ENCODE measurements at regions not wholly inside any gene's neighbourhood (a gene's known extent, or its start where the extent isn't known, plus 50 kb on each side); places are given as distances from the start of the nearest gene placed in this dataset.

DNA sequence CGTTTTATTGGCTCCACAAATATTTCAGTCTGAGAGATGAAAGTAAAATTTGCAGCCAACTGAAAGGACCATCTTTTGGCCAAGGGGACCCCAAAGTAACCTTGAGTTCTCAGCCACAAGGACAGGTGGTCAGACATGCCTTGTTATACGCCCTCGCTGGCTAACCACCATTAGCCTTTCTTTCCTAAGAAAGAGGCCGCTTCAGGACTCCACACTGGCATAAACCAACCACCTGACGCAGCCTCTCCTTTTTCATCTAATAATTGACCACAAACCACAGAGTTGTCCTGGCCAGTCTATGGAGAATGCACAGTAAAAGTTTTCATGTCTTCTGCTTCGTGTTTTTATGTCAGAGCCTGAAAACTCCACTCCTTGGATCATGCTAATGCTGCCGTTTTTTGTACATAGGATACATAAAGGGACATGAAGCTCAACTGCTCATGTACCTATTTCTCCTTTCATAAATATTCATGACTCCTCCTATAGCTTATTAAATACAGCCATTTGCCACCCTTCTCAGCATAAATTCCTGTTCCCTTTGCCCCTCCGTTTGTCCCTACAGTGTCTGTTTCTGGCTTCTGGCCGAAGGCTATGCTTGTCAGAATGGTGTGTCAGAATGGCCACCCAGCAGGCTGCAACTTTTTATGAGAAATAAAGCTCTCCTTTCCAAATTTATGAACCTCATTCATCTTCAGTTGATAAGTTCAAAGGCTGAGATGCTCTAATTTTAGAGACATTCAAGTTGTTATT lies 374.1 kb upstream of the RBMS3 start:
- DNase-seq, result no peak

DNA sequence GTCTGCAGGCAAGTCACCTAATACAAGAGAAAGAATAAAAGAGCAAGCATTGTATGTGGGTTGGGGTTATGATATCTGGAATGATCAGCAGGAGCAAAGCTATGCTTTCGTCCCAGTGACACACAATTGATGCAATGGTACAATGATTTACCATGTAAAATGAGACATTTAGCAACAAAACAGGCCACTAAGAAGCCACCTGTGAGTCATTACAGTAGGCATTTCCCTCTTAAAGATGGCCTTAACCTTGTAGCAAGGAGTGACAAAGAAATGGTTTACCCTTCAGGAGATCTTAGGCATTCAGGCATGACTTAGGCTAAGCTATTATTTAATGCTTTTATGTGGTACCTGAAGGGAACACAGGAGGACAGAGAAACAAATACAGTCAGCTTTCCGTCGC lies 373.3 kb upstream of the RBMS3 start:
- DNase-seq, result no peak

DNA sequence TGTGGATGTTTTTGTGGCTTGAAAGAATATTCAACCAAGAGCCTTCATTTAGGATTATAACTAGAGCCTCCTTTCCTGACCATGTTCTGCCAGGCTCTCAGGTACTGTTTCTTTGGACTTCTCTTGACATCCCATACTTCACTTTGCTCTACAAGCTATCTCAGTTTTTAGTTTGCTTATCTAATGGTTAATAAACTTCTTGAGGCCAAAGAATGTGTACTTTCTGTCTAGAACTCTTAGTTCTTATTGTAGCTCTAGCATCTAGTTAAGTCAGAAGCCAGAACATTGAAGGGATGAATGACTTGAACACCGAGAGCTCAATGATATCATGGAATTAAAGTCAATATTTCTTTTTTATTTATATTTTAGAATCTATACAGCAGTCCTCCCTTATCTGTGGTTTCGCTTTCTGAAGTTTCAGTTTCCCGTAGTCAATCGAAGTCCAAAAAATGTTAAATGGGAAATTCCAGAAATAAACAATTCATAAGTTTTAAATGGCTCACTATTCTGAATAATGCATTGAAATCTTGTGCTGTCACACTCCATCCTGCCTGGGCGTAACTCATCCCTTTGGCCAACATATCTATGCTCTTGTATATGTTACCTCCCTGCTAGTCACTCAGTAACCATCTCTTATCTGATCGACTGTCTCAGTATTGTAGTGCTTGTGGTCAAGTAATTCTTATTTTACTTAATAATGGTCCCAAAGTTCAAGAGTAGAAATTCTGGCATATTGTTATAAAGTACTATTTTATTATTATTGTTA lies 368.6 kb upstream of the RBMS3 start:
- no peak for DNase-seq

DNA sequence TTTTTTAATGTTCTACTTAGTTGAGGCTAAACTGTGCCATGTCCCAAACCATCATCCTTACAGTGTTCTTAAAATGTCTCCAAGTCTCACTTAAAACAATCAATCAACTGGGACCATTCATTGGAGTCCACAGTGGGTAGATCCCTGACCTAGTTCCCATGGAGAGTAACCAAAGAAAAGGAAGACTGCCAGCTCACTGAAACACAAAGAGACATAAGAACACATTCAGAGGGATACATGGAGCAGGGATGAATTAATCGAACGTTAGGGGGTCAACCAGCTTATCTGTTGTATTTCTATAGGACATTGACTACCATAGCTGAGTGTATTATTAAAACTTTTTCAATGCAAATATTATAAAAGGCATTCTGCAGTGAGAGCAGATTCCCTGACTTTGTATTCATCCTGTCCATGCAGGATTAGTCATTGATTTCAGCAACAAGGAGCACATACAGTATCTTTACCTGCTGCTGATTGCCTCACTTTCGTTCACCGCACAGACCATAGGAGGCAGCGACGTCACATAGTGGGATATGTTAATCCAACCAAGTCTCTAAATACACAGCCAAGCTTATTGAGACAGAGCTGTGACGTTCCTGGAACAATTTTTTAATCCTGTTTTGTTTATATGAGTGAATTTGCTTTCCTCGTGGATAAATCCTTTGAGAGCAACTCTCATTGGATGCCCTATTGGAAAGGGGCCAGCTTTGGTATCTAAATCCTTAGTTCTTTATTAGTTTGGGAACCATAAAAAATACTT lies 364.9 kb upstream of the RBMS3 start:
- peak in 1 of 2 donors; percentile 28 for DNase-seq

DNA sequence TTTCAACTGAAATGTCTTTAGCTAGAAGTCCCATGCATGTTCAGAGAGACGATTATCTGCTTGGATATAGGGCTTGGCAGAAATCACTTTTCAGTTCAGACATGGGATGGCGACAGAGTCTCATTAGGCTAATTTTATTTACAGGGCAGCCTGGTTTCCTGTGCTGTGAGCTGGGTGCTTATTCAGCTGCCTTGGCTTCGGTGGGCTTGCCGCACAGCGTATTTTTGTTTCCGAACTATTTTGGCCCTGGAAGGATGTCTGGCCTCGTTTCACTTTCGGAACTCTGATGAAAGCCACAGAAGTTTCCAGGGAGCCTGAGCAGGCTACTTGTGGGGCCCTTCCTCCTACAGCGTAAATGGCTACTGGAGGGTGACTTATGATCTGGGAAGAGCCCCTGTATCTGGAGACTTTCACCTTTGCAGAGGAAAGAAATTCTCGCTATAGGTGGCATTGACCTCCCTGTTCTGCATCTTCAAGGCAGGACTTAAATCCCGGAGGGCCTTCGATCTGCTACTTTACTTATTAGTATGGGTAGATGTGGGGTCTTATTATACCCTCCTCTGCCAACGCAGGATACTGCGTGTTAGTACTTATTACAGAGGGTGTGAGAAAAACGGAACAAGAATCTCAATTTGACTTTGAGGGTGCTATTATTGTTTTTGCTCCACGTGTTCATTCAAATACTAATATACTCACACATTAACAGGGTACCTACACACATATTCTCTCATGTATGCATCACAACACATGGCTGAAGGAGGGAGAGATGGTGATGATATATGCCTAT lies 364.0 kb upstream of the RBMS3 start:
- DNase-seq, result peak; percentile 15 to 78

DNA sequence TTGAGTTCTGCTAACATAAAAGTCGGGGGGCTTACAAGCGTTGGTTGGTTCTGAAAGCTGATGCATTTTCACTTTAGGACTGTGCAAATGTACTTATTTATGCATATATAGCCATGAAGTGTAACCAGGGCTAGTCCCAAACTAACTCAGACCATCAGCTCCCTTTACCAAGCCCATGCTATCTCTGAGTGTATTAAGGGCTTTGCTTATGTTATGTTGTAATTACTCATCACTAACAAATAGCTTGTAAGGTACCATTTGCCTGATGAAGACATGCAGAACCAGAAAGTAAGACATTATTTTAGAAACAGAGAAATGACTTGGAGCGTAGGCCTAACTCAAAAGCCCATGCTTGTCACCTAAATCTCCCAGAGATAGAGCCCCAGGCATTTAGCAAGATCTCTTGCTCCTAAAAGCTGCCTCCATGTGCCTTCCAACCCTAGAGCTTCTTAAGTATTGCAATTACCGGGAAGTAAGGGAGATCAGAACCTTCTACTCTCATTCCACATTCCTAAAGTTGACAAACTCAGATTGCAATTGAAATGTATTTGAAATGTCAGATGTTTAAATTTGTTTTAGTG lies 362.9 kb upstream of the RBMS3 start:
- no peak for DNase-seq

DNA sequence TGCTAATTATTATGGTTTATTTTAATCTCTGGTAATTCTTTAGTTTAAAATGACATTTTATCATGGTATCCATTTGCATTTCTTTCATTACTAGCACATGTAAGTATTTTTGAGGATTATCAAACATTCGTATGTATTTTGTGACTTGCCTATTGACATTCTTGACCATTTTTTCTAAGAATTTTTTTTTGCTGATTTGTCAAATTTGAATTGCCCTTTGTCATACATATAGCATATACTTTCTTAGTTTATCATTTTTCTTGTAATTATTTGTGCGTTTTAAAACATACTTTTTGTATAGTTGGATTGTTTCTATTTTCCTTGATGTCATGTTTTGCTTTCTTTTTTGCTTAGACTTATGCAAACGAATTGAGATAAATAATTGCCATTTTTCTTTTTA lies 358.5 kb upstream of the RBMS3 start:
- DNase-seq, result no peak

DNA sequence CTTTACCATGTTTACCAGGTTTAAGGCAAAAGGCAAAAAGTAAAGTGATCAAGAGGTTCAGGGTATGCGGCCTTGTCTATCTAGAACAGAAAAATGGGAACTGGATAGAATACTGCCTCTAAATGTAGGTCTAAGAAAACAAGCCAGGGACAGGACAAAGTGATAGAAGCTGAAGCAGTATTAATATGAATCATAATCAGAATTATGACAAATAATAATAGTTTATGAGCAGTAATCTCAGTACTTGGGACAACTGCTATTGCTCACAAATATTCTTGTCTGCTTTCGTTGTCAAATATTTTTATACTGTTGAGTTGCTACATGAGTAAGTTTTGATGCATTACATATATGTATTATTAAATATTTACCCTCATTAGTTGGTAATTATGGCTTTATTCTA lies 356.9 kb upstream of the RBMS3 start:
- no peak for DNase-seq

DNA sequence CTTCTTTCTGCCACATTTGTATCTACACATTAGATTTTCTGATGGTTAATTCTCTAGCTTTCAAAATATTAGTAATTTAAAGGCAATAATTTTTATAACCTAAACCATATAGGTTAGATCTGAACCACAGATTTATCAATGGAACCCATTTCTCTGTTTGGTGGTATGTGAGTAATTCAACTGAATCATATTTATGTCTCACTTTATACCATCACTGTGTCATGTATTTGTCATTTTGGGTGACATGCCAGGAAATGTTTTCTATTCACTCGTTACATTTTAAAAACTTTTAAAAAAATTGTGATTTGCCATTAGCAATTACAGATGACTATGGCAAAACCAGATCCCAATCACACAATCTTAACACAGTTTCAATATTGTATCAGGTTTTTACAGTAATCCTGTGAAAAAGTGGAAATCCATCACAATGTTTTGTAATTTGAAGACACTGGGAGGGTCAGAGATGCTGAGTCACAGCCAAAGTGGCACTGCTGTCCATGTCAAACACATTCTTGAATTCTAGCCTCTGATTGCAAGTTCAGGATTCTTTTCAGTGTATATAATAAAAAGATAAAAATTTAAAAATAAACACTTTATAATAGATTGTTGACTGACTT lies 356.0 kb upstream of the RBMS3 start:
- DNase-seq, result no peak

DNA sequence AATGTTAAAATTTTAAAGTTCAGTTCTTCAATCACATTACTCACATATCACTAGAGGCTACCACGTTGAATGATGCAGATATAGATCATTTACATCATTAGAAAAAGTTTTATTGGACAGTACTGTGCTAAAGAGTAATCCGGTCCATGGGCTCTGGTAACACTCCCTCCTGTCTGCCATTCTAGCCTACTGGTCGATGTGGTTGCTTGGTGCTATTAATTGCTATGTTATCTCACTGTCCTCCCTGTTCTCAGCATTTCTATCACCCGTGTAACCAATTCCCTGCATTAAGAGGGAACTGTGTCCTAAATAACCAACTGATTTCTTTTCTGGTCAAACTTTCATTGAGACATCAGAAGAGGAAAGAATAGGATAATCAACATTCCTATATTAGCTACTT lies 347.5 kb upstream of the RBMS3 start:
- DNase-seq, result no peak

DNA sequence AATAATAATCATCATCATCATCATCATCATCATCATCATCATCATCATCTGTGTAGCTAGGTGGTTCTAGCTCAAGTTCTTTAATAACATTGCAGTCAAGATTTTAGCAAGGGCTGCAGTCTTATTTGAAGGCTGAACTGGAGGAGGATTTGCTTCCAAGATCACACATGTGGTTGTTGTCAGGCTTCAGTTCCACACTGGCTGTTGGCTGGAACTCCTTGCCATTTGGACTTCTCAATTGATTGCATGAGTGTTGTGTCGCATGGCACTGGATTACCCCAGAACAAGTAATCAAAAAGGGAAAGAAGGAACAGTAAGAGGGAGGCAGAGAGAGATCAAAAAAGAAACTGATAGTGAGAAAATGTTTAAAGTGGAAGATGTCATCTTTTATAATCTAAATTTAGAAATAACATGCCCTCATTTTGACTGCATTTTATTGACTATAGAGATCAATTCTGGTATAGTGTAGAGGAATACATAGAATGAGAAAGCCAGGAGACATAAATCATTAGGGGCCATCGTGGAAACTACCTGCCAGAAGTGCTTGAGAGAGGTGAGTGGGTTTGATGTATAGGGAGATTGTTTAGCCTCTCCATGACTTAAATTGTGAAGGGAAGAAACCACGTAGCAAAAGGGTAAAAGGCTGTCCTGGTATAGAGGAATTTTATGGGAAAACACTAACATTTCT lies 346.6 kb upstream of the RBMS3 start:
- DNase-seq, result no peak

DNA sequence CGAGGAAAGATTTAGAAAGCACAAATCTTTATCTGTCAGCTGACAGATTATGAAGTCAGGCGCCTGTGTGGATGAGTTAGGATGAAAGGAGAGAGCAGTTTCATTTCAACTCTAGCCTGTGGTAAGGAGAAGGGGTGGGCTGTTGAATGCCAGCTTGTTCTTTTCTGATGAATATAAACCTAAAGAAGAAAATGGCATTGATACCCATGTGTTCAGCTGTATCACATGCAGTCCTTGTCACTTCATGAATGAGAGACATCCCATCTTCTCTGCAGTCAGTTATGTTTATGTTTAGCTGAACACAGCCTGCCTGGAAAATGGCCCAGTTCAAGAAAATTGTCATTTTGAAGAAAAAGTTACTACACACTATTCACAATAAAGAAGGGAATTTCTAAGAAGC lies 345.7 kb upstream of the RBMS3 start:
- DNase-seq, result no peak

DNA sequence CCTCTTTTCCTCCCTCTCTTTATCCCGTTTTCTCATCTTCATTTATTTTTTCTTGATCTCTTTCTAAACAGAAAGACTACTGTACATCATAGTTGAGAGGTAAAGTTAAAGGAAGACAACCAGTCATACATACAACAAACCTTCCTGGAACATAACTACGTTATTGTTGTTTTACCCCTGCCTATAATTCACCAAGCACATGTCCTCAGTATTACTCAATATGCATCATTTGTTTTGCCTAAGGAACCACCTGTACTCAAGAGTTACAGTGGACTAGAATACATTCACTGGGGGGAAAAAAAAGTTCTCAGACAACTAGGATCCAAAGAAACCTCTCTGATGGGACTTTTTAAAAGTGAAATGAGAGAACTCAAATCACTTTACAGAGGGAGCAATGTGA lies 344.7 kb upstream of the RBMS3 start:
- DNase-seq, result no peak

DNA sequence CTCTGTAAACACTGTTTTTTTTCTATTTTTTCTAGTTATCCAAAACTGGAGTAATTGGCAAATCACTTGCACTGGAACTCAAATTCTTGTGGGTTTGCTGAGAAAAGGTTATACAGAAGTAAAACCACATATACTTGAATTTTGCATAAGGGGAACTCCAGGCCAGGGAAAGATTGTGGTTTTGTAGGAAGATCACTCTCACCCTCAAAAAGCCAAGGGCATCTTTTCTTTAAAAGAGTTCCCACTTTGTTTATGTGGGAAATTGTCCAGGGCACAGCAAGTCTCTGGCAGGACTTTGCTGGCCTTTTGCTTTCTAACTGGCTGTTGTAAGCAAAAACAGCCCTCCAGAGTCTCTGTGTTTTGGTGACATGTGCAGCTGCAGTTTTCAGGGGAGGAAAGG lies 340.3 kb upstream of the RBMS3 start:
- DNase-seq, result peak; percentile 9 to 31

DNA sequence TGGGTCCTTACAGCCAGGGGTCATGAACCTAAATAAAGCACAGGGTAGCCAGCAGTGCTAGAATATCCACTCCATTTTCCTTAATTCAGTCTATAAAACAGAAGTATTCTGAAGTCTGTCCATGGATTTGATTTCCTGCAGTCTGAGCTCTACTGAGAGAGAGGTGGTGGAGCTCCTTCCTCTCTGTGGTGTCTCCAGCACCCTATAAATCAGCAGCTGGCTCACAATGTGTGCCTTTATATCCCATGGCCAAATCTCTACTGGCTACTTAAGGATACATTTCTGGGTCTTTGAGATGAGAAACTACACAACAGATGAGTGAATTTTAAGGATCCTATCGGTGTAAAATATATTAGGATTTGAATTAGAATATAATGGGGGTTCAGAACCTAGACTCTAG lies 339.9 kb upstream of the RBMS3 start:
- no peak for DNase-seq

DNA sequence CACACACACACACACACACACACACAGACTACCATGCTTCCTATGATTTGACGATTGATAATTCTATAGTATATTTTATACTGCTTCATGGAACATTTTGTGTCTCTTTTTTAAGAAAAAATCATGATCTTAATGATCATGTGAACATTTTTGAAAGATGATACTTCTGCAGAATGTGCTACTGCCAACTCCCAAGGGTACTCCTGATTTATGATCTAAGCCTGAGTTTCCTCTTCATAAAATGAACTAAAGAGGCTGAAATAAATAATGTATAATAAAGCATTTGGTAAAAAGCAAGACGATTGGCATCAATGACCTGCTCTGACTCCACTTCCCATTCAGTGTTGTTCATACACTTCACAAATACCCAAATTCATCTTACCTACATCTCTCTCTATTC lies 333.8 kb upstream of the RBMS3 start:
- no peak for DNase-seq

DNA sequence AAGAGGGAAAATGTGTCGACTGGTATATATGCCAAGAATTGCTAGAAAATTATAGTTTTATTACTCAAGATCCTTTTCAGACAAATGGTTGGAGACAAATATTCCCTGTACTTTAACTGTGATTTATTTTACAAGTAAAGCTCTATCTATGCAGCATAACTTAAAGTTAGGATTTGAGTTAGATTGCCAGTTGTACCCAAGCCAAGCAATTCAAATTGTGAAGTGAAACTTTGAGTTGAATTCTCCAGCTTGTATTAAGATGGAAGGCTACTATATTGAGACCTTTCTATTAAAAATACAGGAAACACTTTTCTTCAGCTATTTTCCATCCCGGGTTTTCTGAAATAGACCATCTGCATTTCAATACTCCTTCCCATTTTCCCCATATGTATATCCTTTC lies 333.1 kb upstream of the RBMS3 start:
- DNase-seq, result no peak

DNA sequence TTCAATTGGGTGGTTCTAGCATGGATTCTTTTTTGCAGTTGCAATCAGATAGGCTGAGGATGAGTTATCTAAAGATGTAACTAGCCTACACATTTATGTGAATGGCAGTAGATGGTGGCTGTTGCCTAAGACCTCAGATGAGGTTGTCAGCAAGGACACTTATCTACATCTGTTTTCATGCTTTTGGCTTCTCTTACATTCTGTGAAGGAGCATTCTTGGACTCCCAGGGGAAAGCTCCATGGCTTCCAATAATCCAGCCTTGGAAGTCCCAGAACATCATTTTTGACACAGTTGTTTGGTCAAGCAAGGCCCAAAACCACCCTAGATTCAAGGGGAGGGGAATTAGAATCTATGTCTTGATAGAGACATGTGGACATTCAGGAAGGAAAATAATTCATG lies 332.2 kb upstream of the RBMS3 start:
- DNase-seq, result no peak

DNA sequence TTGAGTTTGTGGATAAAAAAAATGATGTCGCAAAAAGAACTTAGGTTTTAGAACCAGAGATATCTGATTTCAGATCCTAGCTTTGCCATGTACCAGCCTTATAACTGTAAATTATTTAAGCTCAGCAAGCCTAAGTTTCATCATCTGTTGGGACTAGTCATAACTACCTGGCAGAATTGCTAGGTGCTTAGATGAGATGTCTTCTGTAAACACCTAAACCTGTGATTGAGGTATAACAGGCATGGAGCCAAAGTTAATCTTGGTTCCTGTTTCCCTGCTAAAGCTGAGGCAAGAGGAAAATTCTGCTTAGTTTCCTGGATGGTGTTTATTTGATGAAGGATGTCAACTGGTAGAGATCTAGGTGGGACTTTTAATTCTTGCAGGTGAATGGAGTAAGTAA lies 331.3 kb upstream of the RBMS3 start:
- DNase-seq, result no peak

DNA sequence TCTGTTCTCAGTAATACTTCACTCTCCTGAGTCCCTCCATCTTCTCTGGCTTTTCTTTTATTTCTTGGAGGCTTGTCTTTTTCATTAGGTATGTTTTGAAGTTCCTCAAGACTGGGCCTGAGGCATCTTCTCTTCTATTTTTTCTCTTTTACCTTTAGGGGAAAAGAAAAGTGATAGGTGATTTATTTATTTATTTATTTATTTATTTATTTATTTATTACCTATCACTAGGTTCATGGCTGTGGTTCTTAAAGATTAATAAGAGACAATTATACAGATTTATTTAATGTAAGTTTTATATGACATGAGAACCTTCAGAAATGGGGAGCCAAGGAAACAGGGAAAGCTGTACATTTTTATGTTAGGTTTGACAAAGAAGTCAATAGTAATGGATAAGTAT lies 330.3 kb upstream of the RBMS3 start:
- no peak for DNase-seq

DNA sequence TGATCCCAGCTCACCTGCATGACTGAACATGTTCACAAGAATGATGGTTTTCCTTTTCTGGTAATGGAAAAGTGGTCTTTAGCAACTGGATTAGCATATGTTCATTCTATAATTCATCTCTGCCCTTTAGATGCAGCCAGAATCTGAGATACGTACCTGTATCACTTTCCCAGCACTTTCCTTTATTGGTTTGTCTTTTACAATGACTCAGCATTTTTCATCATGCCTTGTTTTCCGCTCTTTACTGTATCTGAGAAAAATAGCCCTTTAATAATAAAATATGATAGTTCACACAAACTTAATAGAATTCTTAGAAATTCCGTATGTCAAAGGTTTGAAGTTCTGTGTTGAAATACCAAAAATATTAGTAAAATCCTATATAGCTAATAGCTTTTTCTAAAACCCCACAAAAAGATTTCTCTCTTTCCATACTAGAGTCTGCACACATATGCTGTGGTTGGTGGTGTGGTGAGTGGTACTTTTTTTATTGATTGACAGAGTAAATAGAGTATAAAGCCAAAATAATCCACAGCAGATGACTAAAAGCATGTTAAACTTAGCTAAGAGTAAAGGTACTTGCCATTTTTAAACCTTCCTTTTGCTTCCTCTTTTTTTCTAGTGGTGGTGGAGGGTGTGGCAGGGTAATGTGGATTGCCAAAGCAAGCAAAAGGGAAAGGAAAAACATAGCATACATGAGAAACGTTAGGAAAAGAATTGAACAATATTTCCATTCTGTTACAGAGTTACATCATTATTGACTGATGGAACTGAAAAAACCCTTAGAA lies 328.9 kb upstream of the RBMS3 start:
- DNase-seq, result no peak
